ENCODE measurements at regions not wholly inside any gene's neighbourhood (a gene's known extent, or its start where the extent isn't known, plus 50 kb on each side); places are given as distances from the start of the nearest gene placed in this dataset.
A peak's percentile ranks its signal among the peaks of the same experiment; 100 is the strongest.

DNA sequence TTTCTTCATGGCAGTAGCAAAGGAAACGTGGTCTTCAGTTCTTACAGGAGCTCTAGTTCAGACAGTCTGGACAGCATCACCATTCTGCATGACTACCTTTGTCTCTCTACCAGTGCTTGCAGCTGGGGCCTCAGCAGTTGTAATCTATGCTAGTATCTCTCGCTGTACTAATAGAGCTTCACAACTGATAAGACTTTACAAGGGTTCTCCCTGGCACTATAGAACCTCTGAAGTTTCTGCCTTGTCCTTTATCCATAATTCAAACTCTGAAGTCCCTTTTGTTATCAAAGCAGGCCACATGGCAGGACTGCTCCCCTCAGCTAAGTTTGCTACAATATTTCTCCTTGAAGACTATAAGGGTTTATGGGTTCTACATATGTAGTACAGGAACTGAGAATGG, 842.1 kb upstream of the ADGRB3 start (continued):
- peak; percentile 74 for TF ChIP-seq MEIS2 (IDR thresholded peaks at IDR 0.05; ENCODE audit: partially characterized antibody)
- no peak for TF ChIP-seq TAF1 (IDR thresholded peaks at IDR 0.05; ENCODE audit: control insufficient read depth, extremely low read depth, insufficient read depth, low read length, severe bottlenecking)
- no peak for TF ChIP-seq KHSRP (IDR thresholded peaks at IDR 0.05)
- no peak for TF ChIP-seq ZNF79 (CRISPR knock-in tag; IDR thresholded peaks at IDR 0.05; ENCODE audit: low read depth)
- TF ChIP-seq, protein P1, sequence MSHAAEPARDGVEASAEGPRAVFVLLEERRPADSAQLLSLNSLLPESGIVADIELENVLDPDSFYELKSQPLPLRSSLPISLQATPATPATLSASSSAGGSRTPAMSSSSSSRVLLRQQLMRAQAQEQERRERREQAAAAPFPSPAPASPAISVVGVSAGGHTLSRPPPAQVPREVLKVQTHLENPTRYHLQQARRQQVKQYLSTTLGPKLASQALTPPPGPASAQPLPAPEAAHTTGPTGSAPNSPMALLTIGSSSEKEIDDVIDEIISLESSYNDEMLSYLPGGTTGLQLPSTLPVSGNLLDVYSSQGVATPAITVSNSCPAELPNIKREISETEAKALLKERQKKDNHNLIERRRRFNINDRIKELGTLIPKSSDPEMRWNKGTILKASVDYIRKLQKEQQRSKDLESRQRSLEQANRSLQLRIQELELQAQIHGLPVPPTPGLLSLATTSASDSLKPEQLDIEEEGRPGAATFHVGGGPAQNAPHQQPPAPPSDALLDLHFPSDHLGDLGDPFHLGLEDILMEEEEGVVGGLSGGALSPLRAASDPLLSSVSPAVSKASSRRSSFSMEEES (CRISPR knock-in tag; IDR thresholded peaks at IDR 0.05): no peak
- TF ChIP-seq TRIM24 (IDR thresholded peaks at IDR 0.05): 0 out of 4 replicates have a peak, but pooled peaks of 1 of the 2 experiments have one; percentile 29
- TF ChIP-seq ZBTB7A (IDR thresholded peaks at IDR 0.05; ENCODE audit: borderline replicate concordance, control insufficient read depth, low read depth, low read length): no peak
- peak; percentile 29; the same call in 1 of the 2 replicates for TF ChIP-seq DPF2 (IDR thresholded peaks at IDR 0.05)
- no peak for TF ChIP-seq U2AF1 (optimal IDR thresholded peaks at IDR 0.05; ENCODE audit: low read depth, low read length)
- TF ChIP-seq U2AF2 (optimal IDR thresholded peaks at IDR 0.05; ENCODE audit: low read depth, low read length): no peak
- TF ChIP-seq ELK3 (CRISPR knock-in tag; IDR thresholded peaks at IDR 0.05): no peak
- TF ChIP-seq DNMT1 (IDR thresholded peaks at IDR 0.05): no peak
- TF ChIP-seq BDP1 (IDR thresholded peaks at IDR 0.05; ENCODE audit: insufficient read depth, insufficient read length): no peak
- TF ChIP-seq ILK (tag; IDR thresholded peaks at IDR 0.05; ENCODE audit: borderline replicate concordance, low read depth): no peak
- TF ChIP-seq PCBP2 (IDR thresholded peaks at IDR 0.05; ENCODE audit: low read depth, low read length, poor library complexity, severe bottlenecking): no peak
- no peak for TF ChIP-seq ZBED1 (IDR thresholded peaks at IDR 0.05)
- no peak for TF ChIP-seq ZNF174 (CRISPR knock-in tag; IDR thresholded peaks at IDR 0.05)
- TF ChIP-seq, protein P2, sequence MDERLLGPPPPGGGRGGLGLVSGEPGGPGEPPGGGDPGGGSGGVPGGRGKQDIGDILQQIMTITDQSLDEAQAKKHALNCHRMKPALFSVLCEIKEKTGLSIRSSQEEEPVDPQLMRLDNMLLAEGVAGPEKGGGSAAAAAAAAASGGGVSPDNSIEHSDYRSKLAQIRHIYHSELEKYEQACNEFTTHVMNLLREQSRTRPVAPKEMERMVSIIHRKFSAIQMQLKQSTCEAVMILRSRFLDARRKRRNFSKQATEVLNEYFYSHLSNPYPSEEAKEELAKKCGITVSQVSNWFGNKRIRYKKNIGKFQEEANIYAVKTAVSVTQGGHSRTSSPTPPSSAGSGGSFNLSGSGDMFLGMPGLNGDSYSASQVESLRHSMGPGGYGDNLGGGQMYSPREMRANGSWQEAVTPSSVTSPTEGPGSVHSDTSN (CRISPR knock-in tag; IDR thresholded peaks at IDR 0.05; ENCODE audit: low read depth): no peak
- TF ChIP-seq, protein P2 (tag; conservative IDR thresholded peaks at IDR 0.05; ENCODE audit: low read depth): peak; percentile 24; the same call in 1 of the 2 replicates
- TF ChIP-seq POLR3G (IDR thresholded peaks at IDR 0.05; ENCODE audit: extremely low read depth, insufficient read length, insufficient replicate concordance): no peak
- no peak for TF ChIP-seq CREB1 (IDR thresholded peaks at IDR 0.05)
- TF ChIP-seq CREB1 (CRISPR knock-in tag; IDR thresholded peaks at IDR 0.05): no peak
- no peak for TF ChIP-seq CEBPG (CRISPR knock-in tag; IDR thresholded peaks at IDR 0.05)
- no peak for TF ChIP-seq CEBPG (tag; conservative IDR thresholded peaks at IDR 0.05 in 1 of 2, IDR thresholded peaks at IDR 0.05 in 1 of 2)
- no peak for TF ChIP-seq HMGN3 (IDR thresholded peaks at IDR 0.05; ENCODE audit: borderline replicate concordance, extremely low read depth, insufficient read length, low read depth, low read length)
- no peak for TF ChIP-seq ZNF41 (CRISPR knock-in tag; conservative IDR thresholded peaks at IDR 0.05)
- TF ChIP-seq HIVEP1 (CRISPR knock-in tag; IDR thresholded peaks at IDR 0.05): no peak

Measured in K562 (cell line).